Duodenal mucosa (tissue), 2 donors: ENCODE measurements at regions not wholly inside any gene's neighbourhood (a gene's known extent, or its start where the extent isn't known, plus 50 kb on each side); places are given as distances from the start of the nearest gene placed in this dataset.

Experiments
- H3K27ac ChIP-seq: one replicate; pipeline ENCODE4 v1.7.0; 2013; ENCODE audit warnings: low read depth, low read length
- H3K27me3 ChIP-seq, 2 donors: one replicate each; pipeline ENCODE4 v1.7.0; 2013; ENCODE audit warnings: low read length in 2 of 2, control low read depth in 1 of 2; ENCODE audit not compliant: insufficient read depth in 2 of 2, control insufficient read depth in 1 of 2
- H3K36me3 ChIP-seq, 2 donors: one replicate each; pipeline ENCODE4 v1.7.0; 2013; ENCODE audit warnings: low read length in 2 of 2, control low read depth in 1 of 2; ENCODE audit not compliant: insufficient read depth in 2 of 2, control insufficient read depth in 1 of 2
- H3K4me1 ChIP-seq, 2 donors: one replicate each; pipeline ENCODE4 v1.7.0; 2013; ENCODE audit warnings: low read length in 2 of 2, control low read depth in 1 of 2; ENCODE audit not compliant: insufficient read depth in 2 of 2, control insufficient read depth in 1 of 2
- H3K4me3 ChIP-seq, 2 donors: one replicate each; pipeline ENCODE4 v1.7.0; 2013; ENCODE audit warnings: low read length in 2 of 2, low read depth in 1 of 2
- H3K9ac ChIP-seq, 2 donors: one replicate each; pipeline ENCODE4 v1.7.0; 2013; ENCODE audit warnings: low read length in 2 of 2, low read depth in 1 of 2
- H3K9me3 ChIP-seq, 2 donors: one replicate each; pipeline ENCODE4 v1.7.0; 2013; ENCODE audit warnings: low read length in 2 of 2, control low read depth in 1 of 2; ENCODE audit not compliant: control insufficient read depth in 1 of 2

DNA sequence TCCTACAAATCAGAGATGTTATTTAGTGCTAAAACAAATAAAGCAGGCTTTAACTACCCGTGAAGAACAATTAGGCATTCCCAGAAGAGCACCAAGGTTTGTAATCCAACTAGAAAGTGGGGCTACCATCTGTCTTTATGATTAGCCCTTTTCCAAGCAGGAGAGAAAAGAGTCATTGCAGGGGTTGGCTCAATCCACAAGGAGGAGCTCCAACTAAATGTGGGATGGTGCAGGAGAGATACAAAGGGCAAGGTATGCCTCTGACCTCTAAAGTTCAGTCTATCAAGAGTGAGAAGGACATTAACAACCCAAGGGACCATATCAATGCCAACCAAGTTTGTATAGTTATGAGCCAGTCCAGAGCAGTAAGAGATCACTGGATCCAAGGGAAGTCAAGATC is 382.7 kb upstream of the DUSP10 start:
- no peaks in the 10 kb centered on the region for H3K9me3 ChIP-seq
- no peaks in the 10 kb centered on the region for H3K27me3 ChIP-seq
- no peak overlapping the region for H3K9ac ChIP-seq
- H3K36me3 ChIP-seq: no peaks in the 10 kb centered on the region
- H3K4me1 ChIP-seq: no peaks in the 10 kb centered on the region
- no peak overlapping the region for H3K4me3 ChIP-seq
- no peak overlapping the region for H3K27ac ChIP-seq

DNA sequence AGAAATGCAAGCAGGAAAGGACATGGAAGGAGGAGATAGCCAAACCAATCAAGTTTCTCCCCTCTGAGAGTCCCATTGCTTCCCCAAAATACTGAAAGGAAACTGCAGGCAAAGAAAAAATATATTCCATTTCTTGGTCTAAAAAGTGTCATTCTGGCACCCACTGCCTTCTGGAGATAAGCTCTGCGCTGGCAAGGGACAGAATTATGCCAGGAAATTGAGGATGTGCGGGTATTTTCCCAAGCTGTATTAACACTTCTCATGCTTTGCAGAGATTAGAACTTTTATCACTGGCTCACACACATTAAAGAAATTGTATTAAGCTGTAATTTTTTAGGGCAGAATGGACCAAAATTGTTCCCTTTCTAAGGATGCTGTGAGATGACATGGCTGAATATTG is 381.2 kb upstream of the DUSP10 start:
- no peaks in the 10 kb centered on the region for H3K9me3 ChIP-seq
- H3K27me3 ChIP-seq: no peaks in the 10 kb centered on the region
- H3K9ac ChIP-seq: no peak overlapping the region
- no peak overlapping the region for H3K27ac ChIP-seq
- H3K36me3 ChIP-seq: no peaks in the 10 kb centered on the region
- H3K4me1 ChIP-seq: no peaks in the 10 kb centered on the region
- no peak overlapping the region for H3K4me3 ChIP-seq

DNA sequence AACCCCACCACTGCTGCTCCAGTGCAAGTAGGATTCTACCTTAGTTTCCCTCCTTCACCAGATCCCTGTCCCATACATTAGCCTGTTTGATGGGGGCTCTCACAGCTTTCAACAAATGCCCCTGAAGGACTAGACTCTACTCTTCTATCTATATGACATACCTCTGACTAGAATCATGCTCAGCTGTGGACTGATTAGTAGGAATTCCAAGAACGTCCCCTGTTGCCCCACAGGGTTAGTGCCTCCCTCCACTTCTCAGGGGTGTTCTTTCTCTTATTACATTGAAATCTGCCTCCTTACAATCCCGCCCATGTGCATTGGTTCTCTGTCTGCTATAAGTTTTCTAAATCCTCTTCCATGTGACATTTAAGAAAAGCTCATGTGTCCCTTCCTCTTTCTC is 375.9 kb upstream of the DUSP10 start:
- Histone ChIP-seq H3K9me3 (no peaks in the 10 kb centered on the region), H3K4me1 (no peaks in the 10 kb centered on the region), H3K27ac (no peak overlapping the region), H3K9ac (no peak overlapping the region), H3K36me3 (no peaks in the 10 kb centered on the region), H3K4me3 (no peak overlapping the region), H3K27me3 (no peaks in the 10 kb centered on the region)

- Histone ChIP-seq H3K27ac (no peak overlapping the region), H3K27me3 (no peaks in the 10 kb centered on the region), H3K9ac (no peak overlapping the region), H3K9me3 (no peaks in the 10 kb centered on the region), H3K4me1 (no peaks in the 10 kb centered on the region), H3K36me3 (no peaks in the 10 kb centered on the region), H3K4me3 (no peak overlapping the region)
Measured at GRCh38 chr1:222114536-222115156, 372.8 kb upstream of the DUSP10 start.

DNA sequence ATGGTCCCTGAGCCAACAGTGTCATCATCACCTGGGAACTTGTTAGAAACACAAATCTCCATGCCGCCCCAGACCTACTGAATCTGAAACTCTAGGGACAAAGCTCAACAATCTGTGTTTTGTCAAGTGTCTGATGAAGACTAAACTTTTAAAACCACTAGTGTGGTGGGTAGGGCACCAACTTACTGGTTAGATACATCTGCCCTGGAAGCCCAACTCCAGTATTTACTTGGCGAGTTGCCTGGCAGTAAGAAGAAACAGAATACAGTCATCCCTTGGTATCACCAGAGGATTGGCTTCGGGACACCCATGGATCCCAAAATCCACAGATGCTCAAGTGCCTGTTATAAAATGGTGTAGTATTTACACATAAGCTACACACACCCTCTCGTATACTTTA is 367.9 kb upstream of the DUSP10 start:
- no peaks in the 10 kb centered on the region for H3K36me3 ChIP-seq
- no peaks in the 10 kb centered on the region for H3K9me3 ChIP-seq
- H3K27ac ChIP-seq: no peak overlapping the region
- no peak overlapping the region for H3K4me3 ChIP-seq
- H3K4me1 ChIP-seq: no peaks in the 10 kb centered on the region
- no peak overlapping the region for H3K9ac ChIP-seq
- no peaks in the 10 kb centered on the region for H3K27me3 ChIP-seq

GRCh38 chr1:222107975-222108374 is 366.1 kb upstream of the DUSP10 start:
- no peaks in the 10 kb centered on the region for H3K27me3 ChIP-seq
- H3K9ac ChIP-seq: no peak overlapping the region

DNA sequence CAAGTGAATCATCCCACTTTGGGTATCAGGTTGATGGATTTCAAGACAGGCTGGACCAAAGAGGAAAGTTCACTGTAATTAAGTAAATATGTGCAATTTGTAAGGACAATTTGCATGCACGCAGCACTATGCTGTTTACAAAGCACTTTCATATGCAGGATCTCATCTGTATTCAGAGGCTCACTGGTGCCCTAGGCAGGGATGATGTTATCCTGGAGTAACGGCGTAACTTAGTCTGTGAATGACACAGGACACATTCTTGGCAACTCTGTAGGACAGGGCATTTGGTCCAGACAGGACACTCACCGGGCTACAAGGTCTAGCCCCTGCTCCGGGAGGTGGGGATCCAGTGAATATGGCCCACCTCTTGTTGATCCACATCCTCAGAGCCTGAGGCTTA is 365.4 kb upstream of the DUSP10 start:
- Histone ChIP-seq H3K4me1 (no peaks in the 10 kb centered on the region), H3K27ac (no peak overlapping the region), H3K4me3 (no peak overlapping the region), H3K9ac (no peak overlapping the region), H3K36me3 (no peaks in the 10 kb centered on the region), H3K9me3 (no peaks in the 10 kb centered on the region), H3K27me3 (no peaks in the 10 kb centered on the region)

More at GRCh38 chr1:222107975-222108374, 366.1 kb upstream of the DUSP10 start:
- no peaks in the 10 kb centered on the region for H3K4me1 ChIP-seq
- H3K9me3 ChIP-seq: no peaks in the 10 kb centered on the region
- H3K4me3 ChIP-seq: no peak overlapping the region
- H3K36me3 ChIP-seq: no peaks in the 10 kb centered on the region
- H3K27ac ChIP-seq: no peak overlapping the region

DNA sequence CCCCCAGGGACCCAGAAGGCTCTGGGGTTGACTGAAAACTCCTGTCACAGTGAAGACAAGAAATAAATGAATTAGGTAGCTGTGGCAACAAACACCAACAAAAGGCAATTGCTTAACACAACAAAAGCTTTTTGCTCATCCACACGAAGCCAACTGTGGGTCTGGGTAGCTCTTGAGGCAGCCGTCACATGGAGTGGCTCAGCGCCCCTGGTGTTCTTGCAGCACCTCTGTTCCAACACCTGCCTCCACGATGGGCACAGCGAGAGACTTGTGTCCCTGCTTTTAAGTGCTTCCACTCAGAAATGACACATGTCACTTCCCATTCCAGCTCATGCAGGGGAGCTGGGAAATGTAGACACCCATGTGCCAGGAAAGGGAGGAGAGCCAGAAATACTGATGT is 364.5 kb upstream of the DUSP10 start:
- H3K36me3 ChIP-seq: no peaks in the 10 kb centered on the region
- H3K27me3 ChIP-seq: no peaks in the 10 kb centered on the region
- no peaks in the 10 kb centered on the region for H3K4me1 ChIP-seq

DNA sequence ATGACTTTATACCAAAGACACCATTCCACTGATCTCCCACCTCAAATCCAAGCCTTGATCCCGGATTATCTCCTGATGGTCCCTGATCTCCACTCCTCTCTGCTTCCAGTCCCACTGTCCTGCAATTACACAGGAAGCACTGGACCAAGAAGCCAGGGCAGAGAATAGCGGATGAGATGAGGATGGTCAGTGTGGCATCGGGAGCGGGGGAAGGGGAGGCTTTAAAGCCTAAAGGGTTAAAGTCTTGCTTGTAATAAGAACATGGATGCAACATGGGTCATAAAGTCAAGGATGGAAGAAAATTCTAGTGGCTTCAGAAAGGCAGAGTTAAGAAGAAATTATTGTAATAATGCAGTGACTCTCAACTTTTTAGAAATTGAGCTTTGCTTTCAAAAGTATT is 364.0 kb upstream of the DUSP10 start:
- Histone ChIP-seq H3K9ac (no peak overlapping the region), H3K9me3 (no peaks in the 10 kb centered on the region), H3K4me3 (no peak overlapping the region), H3K27ac (no peak overlapping the region), H3K36me3 (no peaks in the 10 kb centered on the region), H3K4me1 (no peaks in the 10 kb centered on the region), H3K27me3 (no peaks in the 10 kb centered on the region)

More for the DNA sequence above, 364.5 kb upstream of the DUSP10 start:
- H3K9me3 ChIP-seq: no peaks in the 10 kb centered on the region
- H3K4me3 ChIP-seq: no peak overlapping the region
- no peak overlapping the region for H3K9ac ChIP-seq
- no peak overlapping the region for H3K27ac ChIP-seq

DNA sequence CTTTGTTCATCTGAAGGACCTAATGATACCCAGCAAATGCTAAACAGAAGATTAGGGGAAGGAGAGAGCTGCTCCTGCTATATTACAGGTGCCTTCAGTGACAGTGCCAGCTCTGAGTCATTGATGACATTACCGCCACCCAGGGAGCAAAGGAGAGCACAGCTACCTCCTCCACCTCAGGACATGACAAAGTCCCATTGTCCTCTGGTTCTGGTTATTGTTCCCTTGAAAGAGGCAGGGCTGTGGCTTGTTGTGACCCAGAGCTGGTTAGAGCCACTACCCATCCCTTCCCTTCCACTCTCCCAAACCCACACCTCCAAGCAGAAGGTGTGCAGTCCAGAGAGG is 363.5 kb upstream of the DUSP10 start:
- Histone ChIP-seq H3K27me3 (no peaks in the 10 kb centered on the region), H3K36me3 (no peaks in the 10 kb centered on the region), H3K9ac (no peak overlapping the region), H3K4me3 (no peak overlapping the region), H3K9me3 (no peaks in the 10 kb centered on the region), H3K27ac (no peak overlapping the region), H3K4me1 (no peaks in the 10 kb centered on the region)
